ENCODE measurements at regions not wholly inside any gene's neighbourhood (a gene's known extent, or its start where the extent isn't known, plus 50 kb on each side); places are given as distances from the start of the nearest gene placed in this dataset.

DNA sequence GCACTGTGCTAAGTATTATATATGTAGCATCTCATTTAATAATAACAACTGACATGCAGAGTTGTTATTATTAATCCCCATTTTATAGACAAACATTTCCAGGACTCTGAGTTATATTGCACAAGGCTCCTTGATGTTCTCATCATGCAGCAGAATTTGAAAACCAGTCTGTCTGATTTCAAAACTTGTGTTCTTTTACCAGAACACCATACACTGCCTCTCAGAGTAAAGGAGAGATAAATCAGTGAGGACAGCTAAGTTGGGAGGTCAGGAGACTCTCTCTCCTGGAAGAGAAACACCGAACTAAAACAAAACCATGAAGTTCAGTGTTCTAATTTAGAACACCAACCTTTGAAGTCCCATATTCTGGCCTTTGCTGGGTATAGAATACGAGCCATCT, 92.7 kb upstream of the TNC start:
- no peak for DNase-seq

DNA sequence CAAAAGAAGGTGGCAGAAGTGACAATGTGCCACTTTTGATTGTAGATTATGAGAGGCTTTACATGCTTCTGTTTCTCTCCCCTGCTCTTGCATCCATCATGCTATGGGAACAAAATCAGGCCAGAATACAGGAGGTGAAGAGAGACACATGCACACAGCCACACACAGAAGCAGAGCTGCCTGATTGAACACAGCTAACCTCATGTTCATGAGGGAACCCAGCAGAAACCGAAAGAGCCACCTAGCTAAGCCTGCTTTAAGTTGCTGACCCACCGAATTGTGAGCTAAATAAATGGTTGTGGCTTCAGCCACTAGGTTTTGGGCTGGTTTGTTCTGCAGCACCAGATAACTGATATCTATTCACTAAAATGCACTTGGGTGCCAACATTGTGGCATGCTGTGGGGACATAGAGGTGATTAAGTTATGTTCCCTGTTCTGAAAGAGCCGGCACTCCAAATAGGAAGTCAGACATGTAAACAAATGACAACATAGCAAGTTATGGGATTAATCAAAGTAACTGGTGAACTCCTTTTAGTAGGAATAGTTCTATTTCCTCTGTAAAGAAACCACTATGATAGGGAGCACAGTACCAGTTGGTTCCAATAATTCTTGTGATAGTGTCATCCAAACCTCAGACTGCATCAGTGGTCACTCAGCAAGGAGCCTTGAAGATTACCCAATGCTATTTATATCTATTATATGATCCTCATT, 93.6 kb upstream of the TNC start:
- no peak for DNase-seq

DNA sequence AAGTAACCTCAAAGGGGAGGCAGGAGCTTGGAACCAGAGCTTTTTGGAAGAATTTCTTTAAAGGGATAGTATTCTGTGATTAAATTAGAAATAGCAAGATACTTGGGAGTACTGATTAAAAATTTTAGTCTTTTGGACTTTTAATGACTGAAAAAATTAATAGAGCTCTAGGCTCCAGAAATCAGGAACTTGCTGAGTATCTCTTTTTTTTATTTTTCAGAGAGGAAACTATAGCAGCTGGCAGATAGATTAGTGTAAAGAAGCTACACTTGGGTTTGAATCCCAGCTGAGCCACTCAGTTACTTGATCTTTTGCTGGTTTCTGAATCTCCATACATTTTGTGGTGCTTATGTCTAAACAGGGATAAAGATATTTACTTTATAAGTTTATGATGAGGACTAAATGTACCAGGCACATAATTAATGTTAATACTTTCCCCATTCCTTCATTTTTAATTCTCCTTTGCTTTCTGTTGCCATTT, 94.2 kb upstream of the TNC start:
- DNase-seq, result no peak

DNA sequence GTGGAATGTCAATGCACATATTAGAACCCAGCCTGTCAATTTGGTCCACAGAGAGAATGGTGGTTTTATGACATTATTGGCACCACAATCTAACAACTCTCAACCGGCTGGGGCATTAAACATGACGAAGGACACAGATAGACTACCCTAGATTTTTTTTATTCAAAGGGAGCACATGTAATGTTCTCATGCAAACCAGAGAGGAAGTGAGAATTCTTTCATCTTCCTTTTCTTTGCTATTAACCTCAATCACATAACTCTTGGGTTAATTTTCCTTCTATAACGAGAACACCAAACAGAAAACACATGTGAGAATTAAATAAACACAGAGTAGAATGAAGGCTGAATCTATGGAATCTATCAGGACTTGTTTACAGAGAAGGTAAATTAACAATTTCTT, 94.9 kb upstream of the TNC start:
- no peak for DNase-seq

DNA sequence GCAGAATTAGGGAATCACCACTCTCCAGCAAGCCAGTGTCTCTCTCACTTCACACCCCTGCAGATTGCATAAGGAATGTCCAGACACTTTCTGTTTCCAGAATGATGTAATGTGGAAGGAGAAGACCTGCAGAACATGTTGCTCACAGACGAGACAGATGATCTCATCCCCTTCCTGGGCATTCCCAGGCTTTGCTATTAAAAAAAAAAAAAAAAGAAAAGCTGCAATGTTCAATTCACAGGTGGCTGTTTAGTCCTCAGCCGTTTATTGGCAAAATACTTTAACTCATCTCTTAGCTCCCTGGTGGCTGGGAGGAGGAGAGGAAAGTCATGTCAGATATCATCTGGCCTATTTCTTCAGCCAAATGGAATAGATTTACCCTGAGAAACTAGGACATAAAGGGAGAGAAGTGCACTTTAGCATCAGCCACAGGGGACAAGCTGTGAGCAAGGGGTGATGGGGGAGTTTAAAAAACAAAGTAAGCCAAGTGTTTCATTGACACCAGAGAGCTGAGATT, 95.9 kb upstream of the TNC start:
- DNase-seq, result peak; percentile 87

DNA sequence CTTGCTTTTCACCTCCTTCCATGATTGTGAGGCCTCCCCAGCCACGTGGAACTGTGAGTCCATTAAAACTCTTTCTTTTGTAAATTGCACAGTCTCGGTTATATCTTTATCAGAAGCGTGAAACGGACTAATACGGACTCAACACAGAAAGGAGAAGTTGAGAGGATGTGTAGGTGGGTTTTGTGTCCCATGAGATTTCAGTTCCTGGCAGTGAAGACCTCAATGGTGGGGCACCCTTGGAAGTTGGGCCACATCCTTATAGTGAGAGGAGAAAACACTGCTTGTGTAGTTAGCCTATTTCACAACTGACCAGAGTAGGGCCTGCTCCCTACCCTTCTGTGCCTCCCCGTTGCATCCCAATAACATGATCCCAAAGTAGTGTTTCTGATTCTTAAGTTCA, 98.9 kb upstream of the TNC start:
- DNase-seq, result no peak

DNA sequence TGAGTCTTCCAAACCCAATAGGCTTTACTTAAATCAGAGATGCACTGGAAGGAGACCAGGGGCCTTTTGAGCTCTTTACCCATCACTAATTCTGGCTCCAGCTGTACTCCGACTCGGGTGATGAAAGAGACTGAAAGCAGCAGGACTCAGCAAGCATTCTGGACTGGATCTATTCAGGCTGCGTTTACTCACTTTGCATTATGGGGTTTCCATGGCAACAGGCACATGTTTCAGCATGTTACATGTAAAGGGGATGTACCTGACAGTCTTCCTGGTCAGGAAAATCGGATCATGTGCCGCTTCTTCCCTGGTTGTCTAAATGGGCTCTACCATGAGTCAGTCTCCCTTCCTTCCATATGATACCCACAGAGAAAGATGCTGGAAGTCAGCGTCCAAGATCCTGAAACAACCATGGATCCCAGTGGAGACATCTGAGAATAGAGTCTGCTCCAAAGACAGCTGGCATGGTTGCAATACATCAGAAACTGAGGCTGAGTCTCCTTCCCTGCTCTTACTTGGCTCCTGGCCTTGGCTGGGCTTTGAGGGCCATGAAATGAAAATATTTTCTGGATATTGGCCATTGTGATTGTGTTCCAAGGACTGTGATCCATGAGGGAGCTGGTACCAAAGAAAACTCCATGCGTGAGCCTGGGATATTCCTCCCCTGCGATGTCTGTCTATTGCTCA, 102.5 kb upstream of the TNC start:
- DNase-seq, result peak; percentile 46

DNA sequence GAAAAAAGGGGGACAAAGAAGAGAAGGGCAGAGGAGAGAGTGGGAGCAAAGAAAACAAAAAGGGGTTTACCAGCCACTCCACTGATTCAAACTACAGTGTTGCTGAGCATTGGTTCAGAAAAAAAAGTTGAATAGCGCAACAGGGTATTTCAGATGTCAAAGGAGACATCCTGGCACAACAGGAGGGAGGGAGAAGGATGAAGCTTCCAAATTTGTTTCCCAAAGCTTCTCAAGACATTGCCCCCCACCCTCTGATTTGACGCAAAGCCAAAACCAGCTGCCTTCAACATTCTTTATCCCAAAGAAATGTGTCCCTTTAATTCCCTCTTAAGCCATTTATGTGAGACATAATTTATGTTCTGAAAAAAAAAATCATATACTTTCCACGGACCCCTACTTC, 105.5 kb upstream of the TNC start:
- DNase-seq, result no peak

DNA sequence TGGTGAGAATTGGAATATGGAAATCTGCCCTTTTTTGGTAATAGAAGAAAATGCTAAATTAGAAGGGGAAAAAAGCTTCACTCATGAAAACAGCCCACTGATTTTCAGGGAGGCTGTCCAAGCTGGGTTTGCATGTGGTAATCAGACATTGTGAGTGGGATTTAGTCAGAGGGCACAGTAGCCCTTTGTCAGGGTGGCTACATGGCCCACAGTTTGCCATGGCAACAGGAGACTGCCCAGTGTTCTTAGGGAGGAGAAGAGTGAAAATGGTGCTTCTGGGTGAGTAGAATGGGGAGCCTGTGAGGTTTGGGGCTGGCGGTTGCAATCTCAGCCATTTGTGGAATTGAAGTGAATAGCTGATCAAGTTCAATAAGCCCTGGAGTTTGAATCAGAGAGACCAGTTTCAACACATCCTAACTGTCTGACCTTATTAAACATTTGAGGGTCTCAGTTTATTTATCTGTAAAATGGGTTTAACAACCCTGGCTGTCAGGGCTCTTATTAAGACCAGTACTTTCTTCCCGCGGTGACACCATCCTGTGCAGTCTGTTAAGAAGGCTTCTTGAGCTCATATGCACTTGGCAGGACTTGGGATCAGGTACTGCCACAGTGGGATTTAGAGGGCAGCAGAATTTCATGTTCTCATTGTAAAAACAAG, 107.6 kb upstream of the TNC start:
- DNase-seq, result no peak

DNA sequence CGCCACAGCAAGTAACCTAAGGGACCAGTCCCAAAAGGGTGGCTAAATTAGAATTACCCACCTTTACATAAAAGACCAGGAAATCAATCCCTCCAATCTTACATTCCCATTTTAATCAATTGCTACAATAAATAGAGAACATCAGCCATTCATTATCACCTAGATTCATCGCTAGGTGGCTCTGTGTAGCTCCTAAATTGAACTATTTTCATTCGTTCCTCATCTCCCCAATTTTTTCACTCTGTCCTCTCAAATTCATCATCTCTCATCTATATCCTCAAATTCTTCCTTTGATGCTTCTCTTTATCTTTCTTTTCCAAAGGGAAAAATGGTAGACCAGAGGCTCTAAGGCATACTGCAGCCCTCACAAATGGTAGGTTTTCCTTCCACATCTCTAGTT, 108.2 kb upstream of the TNC start:
- DNase-seq, result no peak

DNA sequence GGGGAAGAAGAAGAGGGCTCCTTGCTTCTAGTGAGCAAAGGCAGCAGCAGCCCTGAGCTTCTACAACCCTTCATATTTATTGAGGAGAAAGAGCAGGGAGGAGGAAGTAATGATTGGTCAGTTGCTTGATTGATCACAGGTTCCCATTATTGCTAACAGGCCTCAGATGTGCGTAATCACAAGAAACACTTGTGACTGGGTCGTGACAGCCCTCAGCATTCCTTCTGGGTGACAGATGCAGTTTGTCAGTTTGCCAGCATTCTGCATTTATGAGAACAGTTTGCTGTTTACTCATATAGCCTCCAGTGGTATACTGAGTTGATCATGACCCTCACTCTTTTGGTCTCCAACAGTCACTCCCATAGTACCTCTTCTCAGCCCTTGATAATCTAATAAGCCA, 111.5 kb upstream of the TNC start:
- DNase-seq, result no peak

DNA sequence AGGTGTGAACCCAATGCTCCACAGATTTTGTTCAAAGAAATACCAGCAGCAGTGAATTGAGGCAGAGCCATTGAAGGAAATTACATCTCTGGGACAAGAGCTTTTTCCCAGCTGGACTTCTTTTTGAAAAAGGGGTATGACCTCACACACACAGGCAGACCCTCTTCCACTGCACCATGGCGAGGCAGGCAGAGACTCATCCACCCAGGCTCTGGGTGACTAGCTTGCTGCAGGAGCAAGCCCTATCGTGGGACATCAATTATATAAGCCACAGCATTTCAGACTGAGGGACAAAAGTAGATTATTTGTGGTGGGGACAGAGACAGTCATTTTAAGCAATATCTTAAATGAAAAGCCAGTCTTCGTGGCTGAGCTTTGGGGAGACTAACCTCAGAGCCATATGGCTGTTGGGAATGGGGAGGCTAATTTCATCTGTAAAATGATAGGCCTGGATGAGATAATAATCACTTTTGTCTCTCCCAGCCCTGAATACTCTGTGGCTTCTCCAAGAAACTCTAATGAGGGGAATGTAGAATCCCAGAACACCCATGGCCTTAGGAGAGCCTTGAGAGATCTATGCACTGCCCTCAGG, 113.1 kb upstream of the TNC start:
- DNase-seq, result no peak

DNA sequence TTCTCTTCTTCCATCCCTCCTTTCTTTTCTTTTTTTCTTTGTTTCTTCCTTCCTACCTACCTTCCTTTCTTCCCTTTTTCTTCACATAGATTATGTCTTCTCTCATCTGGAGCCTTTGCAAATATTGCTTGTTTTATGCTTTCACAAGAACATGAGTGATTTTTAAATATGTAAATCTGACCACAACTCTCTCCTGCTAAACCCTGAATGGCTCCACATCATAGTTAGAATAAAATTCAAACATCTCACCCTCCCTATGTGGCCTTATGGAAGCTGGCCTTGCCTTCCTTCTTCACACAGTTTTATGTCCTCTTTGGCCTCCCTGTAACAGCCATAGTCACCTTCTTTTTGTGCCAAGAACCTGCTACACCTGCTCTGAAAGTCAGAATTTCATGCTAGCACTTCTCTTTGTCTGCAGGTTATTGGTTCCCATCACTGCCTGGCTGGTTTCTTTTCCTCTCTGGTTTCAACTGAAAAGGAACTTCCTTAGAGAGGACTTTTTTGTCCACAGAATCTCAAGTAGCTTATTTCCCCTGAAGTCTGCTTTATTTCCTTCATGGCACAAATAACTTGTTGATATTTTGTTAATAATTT, 114.3 kb upstream of the TNC start:
- no peak for DNase-seq

DNA sequence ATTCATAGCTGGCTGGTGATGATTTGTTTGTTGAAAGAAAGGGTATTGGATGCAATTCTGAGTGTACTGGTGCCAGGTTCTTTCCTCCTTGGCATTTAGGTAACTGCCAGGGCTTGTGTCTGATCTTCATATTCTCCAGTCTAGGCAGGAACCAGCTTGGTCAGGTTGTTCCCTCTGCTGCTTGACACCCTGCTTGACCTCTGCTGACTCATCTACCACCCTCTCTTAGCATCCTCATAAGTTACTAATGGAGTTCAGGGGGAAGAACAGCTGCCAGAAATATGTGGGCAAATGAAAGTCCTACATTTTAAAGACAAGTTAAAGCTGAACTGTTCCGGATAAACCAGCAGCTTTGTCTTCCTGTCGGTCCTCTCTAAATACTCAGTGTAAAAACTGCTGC, 116.1 kb upstream of the TNC start:
- DNase-seq, result peak; percentile 72

DNA sequence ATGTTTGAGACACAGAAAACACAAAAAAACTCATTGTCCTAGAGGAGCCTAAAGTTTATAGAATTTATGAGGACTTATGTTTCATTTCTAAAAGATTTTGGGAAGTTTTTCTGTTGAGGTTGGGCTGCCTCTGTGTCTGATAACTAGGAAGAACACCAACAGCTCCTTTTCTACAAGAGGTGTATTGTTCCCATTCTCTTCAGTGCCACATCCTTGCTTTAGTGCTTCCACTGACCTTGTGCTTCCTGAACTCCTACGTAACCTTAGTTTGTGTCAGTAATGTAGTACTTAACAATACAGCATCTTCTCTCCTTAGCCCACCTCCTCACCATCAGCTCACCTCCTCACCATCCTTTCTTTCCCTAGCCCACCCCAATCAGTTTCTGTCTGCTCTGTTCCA, 117.3 kb upstream of the TNC start:
- no peak for DNase-seq

DNA sequence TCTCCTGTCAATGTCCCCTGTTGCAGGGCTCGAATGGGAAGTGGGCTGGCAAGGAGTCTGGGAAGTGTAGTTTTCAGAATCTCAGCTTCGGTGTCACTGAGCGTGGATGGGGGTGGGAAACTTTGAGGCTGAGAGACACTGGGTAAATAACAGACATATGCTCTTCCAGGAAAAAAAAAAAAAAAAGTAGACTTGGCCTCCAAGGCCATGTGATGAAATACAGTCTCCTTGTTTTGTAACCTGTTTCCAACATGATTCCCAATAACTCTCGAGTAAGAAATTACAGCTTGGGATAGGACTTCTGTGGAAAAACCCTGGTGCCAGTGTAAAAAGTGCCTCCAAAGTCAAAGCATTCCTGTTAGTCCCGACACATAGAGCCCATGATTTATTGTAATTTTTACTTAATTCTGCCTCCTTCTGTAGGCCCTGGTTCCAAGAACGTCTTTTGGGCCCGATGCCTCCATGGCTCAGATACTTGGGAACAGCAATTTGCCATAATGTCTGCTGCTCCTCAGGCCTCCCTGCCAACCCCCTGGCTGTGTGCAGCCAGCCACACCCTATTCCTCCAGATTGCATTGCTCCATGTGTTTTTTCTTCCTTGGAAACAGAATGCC, 119.5 kb upstream of the TNC start:
- no peak for DNase-seq

DNA sequence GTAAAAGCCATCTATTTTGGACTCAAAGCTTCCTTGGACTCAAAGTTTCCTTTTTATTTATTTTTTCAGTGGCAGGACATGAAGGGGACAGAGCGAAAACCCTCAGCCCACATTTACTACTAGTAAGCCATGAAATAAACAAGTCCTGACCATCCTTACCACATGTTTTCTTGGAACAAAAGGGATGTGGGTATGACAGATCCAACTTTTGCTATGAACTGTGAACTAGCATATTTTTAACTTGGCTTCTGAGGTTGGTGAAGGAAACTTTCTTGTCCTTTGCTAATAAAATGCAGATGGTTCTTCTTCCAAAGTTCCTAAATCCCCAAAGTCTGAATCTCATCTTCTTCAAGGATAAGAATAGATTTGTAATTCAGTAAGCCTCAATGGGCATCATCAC, 122.7 kb upstream of the TNC start:
- no peak for DNase-seq

DNA sequence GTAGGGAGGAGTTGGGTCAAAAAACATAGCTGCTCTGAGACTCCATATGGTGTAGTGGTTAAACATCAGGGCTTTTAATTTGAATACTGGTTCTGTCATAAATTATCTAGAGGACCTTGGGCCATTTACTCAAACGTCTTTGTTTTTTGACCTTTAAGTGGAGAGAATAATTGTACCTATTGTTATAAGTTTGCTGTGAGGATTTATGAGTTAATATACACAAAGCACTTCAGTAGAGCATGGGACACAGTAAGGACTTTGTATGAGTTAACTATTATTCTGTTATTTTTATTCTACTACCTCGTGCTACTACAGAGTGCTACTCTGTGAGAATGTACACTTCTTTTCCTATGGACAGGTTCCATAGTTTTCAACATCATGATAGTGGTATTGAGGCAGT, 123.7 kb upstream of the TNC start:
- no peak for DNase-seq

DNA sequence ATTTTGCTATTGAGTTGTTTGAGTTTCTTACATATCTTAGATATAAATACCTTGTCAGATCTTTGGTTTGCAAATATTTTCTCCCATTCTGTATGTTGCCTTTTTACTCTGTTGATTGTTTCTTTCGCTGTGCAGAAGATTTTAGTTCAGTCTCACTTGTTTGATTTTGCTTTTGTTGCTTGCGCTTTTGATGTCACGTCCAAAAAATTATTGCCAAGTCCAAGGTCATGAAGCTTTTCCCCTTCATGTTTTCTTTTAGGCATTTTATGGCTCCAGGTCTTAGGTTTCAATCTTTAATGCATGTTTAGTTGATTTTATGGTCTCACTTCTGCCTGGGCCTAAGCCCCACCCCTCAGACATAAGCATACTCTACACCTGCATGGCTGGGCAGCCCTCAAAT, 131.5 kb upstream of the TNC start:
- no peak for DNase-seq

DNA sequence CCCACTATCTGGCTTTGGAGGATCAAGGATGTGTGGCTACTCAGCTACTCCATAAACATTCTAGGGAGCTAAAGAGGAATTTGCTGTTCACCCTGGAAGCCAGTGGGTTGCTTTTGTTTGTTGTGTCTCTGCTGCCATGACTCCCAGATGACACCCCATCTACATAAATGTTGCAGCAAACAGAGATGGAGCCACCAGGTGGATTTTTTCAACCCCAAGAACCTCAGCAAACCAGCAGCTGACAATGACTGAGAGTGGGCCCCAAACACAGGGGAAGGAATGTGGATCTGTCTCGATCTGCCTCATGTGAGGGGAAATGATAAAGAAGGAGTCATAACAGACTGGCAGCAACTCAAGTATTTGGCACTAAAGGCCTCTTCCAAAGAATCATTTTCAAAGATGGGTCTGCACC, 132.7 kb upstream of the TNC start:
- DNase-seq, result peak; percentile 27

DNA sequence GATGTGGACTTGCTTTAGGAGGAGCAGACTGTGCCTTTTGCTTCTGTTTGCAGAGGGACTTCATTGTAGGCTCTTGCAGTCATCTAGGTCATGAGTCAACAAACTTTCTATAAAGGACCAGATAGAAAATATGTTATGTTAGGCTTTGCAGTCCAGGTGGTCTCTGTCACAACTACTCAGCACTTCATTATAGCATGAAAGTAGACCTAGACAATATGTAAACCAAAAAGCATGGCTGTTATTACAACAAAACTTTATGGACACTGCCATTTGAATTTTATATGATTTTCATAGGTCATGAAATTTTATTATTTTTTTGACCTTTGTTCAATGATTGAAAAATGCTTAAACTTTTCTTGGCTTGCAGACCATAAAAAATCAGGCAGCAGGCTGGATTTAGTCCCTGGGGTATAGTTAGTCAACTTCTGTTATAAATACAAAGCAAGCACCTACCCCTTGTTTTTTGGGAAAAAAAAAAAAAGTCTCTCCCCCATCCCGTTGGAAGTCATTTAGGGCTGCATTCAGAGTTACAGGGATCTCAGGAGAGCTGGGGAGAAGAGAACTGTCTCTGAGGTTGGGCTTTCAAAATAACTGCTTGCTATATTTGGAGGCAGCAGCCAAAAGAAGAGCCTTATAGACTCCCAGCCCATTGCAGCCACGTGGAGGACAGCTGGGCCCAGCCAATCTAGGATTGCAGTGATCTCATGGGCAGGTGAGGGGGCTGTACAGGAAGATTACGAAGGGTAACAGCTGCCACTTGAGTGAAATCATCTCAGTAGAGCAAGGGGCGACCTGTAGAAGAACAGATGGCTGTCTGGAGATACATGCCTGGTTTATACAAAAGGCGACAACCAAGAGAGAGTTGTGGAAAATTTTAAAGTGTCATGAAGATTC, 136.6 kb upstream of the TNC start:
- DNase-seq, result peak; percentile 85

DNA sequence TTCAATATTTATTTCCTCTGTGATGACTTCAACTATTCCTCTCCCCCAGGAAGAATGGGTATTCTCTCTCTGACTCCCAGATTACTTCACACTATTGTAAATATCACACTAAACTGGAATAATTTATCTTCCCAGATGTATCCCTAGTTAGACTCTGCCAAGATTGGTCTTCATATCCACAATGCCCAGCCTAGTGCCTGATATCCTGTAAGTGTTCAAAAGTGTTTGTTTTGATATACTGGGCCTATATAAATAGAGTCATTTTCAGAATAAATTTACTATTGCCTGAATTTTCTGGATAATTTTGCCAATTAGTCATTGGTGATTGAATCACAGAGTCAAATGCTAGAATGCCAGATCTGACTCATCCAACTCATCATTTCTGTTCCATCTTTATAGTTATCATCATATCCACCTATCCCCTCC, 143.7 kb upstream of the TNC start:
- peak; percentile 55 for DNase-seq
